CD14-positive monocyte (primary cell): ENCODE measurements at regions not wholly inside any gene's neighbourhood (a gene's known extent, or its start where the extent isn't known, plus 50 kb on each side); places are given as distances from the start of the nearest gene placed in this dataset.

ENCODE experiments used
- DNase-seq, 3 donors: peaks; one replicate each; pipeline ENCODE4 v3.0.0-alpha.2; 2011 to 2022
- H2AFZ ChIP-seq: 2 replicates; pipeline ENCODE4 v1.6.0; 2012; ENCODE audit warnings: mild to moderate bottlenecking, low read depth, low read length, inconsistent platforms; ENCODE audit not compliant: insufficient read depth, poor library complexity, severe bottlenecking
- H3K27ac ChIP-seq, 2 donors: 1 replicate in 1 of 2; 2 replicates in 1 of 2; pipeline ENCODE4 v1.5.1; 2012 to 2013; ENCODE audit warnings: low read length in 2 of 2, control low read depth in 1 of 2, inconsistent platforms in 1 of 2, low read depth in 1 of 2, mild to moderate bottlenecking in 1 of 2
- H3K27me3 ChIP-seq, 2 donors: one replicate each; pipeline versions ENCODE4 v1.6.0 to v1.6.1; 2011 to 2013; ENCODE audit warnings: low read length in 2 of 2; ENCODE audit not compliant: control insufficient read depth in 2 of 2, insufficient read depth in 2 of 2
- H3K36me3 ChIP-seq, 2 donors: replicated peaks in 1 of 2; 1 replicate in 1 of 2; 2 replicates in 1 of 2; pipeline versions ENCODE4 v1.5.1 to v1.6.1; 2012 to 2013; ENCODE audit warnings: low read length in 2 of 2, control low read depth in 1 of 2, inconsistent platforms in 1 of 2, mild to moderate bottlenecking in 1 of 2; ENCODE audit not compliant: insufficient read depth in 2 of 2, control insufficient read depth in 1 of 2
- H3K4me1 ChIP-seq, 2 donors: 1 replicate in 1 of 2; 2 replicates in 1 of 2; pipeline versions ENCODE4 v1.5.1 to v1.6.1; 2012 to 2013; ENCODE audit warnings: low read length in 2 of 2, control low read depth in 1 of 2, inconsistent platforms in 1 of 2, mild to moderate bottlenecking in 1 of 2, moderate library complexity in 1 of 2; ENCODE audit not compliant: insufficient read depth in 2 of 2, control insufficient read depth in 1 of 2
- H3K4me2 ChIP-seq: replicated peaks from 2 replicates; pipeline ENCODE3; 2012; ENCODE audit warnings: low read length, moderate library complexity, mild to moderate bottlenecking; ENCODE audit not compliant: poor library complexity, severe bottlenecking; ENCODE audit errors: extremely low read depth
- H3K4me3 ChIP-seq, 3 experiments: fragments of 200-600 bp in 1 of 3; sonication (generic) in 1 of 3; replicated peaks in 1 of 3; 1 replicate in 2 of 3; 2 replicates in 1 of 3; pipeline ENCODE4 v1.5.1; 2011 to 2013; ENCODE audit warnings: low read length in 3 of 3, mild to moderate bottlenecking in 3 of 3, control low read depth in 2 of 3, low read depth in 2 of 3, inconsistent platforms in 1 of 3, moderate library complexity in 1 of 3
- H3K79me2 ChIP-seq: 2 replicates; pipeline ENCODE4 v1.6.0; 2012; ENCODE audit warnings: mild to moderate bottlenecking, control low read depth, inconsistent platforms, low read length, moderate library complexity; ENCODE audit not compliant: insufficient read depth
- H3K9ac ChIP-seq: 2 replicates; pipeline ENCODE4 v1.6.0; 2017; ENCODE audit warnings: low read length, mild to moderate bottlenecking; ENCODE audit not compliant: insufficient read depth, poor library complexity, severe bottlenecking
- H3K9me3 ChIP-seq, 2 donors: replicated peaks in 1 of 2; 1 replicate in 1 of 2; 2 replicates in 1 of 2; pipeline versions ENCODE4 v1.5.1 to v1.6.1; 2012 to 2013; ENCODE audit warnings: low read length in 2 of 2, control low read depth in 1 of 2; ENCODE audit not compliant: control insufficient read depth in 1 of 2, insufficient read depth in 1 of 2
- H4K20me1 ChIP-seq: 2 replicates; pipeline ENCODE4 v1.6.0; 2012; ENCODE audit warnings: mild to moderate bottlenecking, low read length, control low read depth, moderate library complexity; ENCODE audit not compliant: insufficient read depth
- H3K27ac Mint-ChIP-seq, 7 donors: one replicate each; pipeline ENCODE4 v1.8.0; 2020; ENCODE audit warnings: mild to moderate bottlenecking in 7 of 7, mixed read lengths in 7 of 7, moderate library complexity in 6 of 7, inconsistent platforms in 2 of 7
- H3K27me3 Mint-ChIP-seq, 3 donors: one replicate each; pipeline ENCODE4 v1.8.0; 2021 to 2022; ENCODE audit warnings: low read depth in 3 of 3, mild to moderate bottlenecking in 3 of 3, mixed read lengths in 3 of 3, moderate library complexity in 3 of 3, inconsistent platforms in 1 of 3
- H3K36me3 Mint-ChIP-seq, 2 donors: one replicate each; pipeline ENCODE4 v1.8.0; 2020; ENCODE audit warnings: mixed read lengths in 2 of 2, inconsistent platforms in 1 of 2, mild to moderate bottlenecking in 1 of 2
- H3K4me1 Mint-ChIP-seq: one replicate; pipeline ENCODE4 v1.8.0; 2020; ENCODE audit warnings: mild to moderate bottlenecking, mixed read lengths
- H3K4me3 Mint-ChIP-seq, 2 donors: one replicate each; pipeline ENCODE4 v1.8.0; 2020; ENCODE audit warnings: mild to moderate bottlenecking in 2 of 2, mixed read lengths in 2 of 2, moderate library complexity in 1 of 2
- H3K9me3 Mint-ChIP-seq, 7 donors: one replicate each; pipeline ENCODE4 v1.8.0; 2020 to 2022; ENCODE audit warnings: mixed read lengths in 7 of 7, mild to moderate bottlenecking in 6 of 7, moderate library complexity in 6 of 7, inconsistent platforms in 2 of 7
- WGBS: methylation state at CpG from one replicate; pipeline ENCODE4 v1.1.5; 2013; ENCODE audit warnings: missing lambda C conversion rate; ENCODE audit not compliant: insufficient coverage; 5-methylcytosine and 5-hydroxymethylcytosine counted together
- intact Hi-C, 2 donors: fragments of 100-400 bp; cut with micrococcal nuclease; formaldehyde crosslinking; loops; one replicate each; pipeline versions ENCODE4 v1.15.0 to v1.15.1; 2023
- TF ChIP-seq, protein P1 (sequence below): fragments of 200-600 bp; IDR thresholded peaks from one replicate; pipeline ENCODE4 v1.8.0; 2022; ENCODE audit warnings: antibody characterized with exemption, mild to moderate bottlenecking

DNA sequence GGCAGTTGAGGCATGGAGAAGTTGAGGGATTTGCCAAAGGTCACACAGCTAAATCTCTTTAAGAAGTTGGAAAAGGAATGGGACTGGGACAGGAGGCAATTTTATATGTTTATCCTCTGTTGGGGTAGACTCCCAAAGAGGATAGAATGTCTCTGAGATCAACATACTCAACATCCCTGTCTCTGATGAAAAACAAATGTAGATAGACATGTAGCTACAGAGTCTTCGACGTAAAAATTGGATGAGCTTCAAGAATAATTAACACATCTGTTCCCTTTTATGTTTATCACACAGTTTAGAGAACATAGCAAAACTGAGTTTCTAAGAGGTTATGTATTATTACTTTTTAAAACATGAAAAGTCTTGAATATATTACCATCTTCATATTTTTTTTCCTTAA lies 204.6 kb upstream of the CD180 start:
- Histone ChIP-seq H2AFZ (no peak overlapping the region), H3K4me2 (no peak overlapping the region), H3K79me2 (no peaks in the 10 kb centered on the region), H3K4me3 (no peak overlapping the region), H3K27ac (no peak overlapping the region), H3K9me3 (no peaks in the 10 kb centered on the region), H3K4me1 (no peaks in the 10 kb centered on the region), H3K27me3 (no peaks in the 10 kb centered on the region), H3K36me3 (no peaks in the 10 kb centered on the region), H3K9ac (no peak overlapping the region), H4K20me1 (no peaks in the 10 kb centered on the region)
- no CpG with 5 or more reads among the region's 2 CpGs for WGBS
- Mint-ChIP-seq H3K27me3 (no peaks in the 10 kb centered on the region), H3K36me3 (no peaks in the 10 kb centered on the region), H3K9me3 (peaks cover 0 to 5% (median 2%) of the 10 kb centered on the region in 7 donors), H3K4me1 (peaks cover 2% of the 10 kb centered on the region), H3K4me3 (no peak overlapping the region), H3K27ac (no peak overlapping the region)
- no peak for DNase-seq
- intact Hi-C loops, result no loop called here
- TF ChIP-seq, protein P1, sequence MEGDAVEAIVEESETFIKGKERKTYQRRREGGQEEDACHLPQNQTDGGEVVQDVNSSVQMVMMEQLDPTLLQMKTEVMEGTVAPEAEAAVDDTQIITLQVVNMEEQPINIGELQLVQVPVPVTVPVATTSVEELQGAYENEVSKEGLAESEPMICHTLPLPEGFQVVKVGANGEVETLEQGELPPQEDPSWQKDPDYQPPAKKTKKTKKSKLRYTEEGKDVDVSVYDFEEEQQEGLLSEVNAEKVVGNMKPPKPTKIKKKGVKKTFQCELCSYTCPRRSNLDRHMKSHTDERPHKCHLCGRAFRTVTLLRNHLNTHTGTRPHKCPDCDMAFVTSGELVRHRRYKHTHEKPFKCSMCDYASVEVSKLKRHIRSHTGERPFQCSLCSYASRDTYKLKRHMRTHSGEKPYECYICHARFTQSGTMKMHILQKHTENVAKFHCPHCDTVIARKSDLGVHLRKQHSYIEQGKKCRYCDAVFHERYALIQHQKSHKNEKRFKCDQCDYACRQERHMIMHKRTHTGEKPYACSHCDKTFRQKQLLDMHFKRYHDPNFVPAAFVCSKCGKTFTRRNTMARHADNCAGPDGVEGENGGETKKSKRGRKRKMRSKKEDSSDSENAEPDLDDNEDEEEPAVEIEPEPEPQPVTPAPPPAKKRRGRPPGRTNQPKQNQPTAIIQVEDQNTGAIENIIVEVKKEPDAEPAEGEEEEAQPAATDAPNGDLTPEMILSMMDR, result no peak

DNA sequence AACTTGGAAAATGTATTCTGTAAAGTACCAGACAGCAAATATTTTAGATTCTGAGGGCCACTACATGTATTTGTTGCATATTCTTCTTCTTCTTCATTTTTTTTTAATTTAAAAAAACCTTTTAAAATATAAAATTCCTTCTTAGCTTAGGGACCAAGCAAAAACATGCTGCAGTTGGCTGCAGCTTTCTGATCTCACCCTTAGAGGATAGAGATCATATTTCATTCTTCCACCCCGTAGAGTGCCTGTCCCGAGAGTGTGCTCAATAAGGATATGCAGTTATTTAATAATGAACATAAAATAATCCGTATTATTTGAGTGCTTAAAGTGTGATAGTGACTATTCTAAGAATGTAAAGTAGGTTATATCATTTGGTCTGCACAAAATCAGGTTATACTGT lies 204.2 kb upstream of the CD180 start:
- no peaks in the 10 kb centered on the region for H3K36me3 ChIP-seq
- no peaks in the 10 kb centered on the region for H3K9me3 ChIP-seq
- Mint-ChIP-seq H3K27me3 (no peaks in the 10 kb centered on the region), H3K36me3 (no peaks in the 10 kb centered on the region), H3K4me3 (no peak overlapping the region), H3K27ac (no peak overlapping the region), H3K4me1 (peaks cover 2% of the 10 kb centered on the region), H3K9me3 (peaks cover 0 to 5% (median 2%) of the 10 kb centered on the region in 7 donors)
- no peaks in the 10 kb centered on the region for H3K4me1 ChIP-seq
- no peaks in the 10 kb centered on the region for H3K27me3 ChIP-seq
- H3K9ac ChIP-seq, result no peak overlapping the region
- H3K4me2 ChIP-seq, result no peak overlapping the region
- no peak overlapping the region for H2AFZ ChIP-seq
- no peaks in the 10 kb centered on the region for H4K20me1 ChIP-seq
- H3K27ac ChIP-seq, result no peak overlapping the region
- no peak for DNase-seq
- WGBS, result no CpG with 5 or more reads among the region's 3 CpGs
- intact Hi-C loops, result no loop called here
- TF ChIP-seq, protein P1, result no peak
- H3K79me2 ChIP-seq, result no peaks in the 10 kb centered on the region
- no peak overlapping the region for H3K4me3 ChIP-seq
